KMS-11 (cell line): ENCODE measurements at regions not wholly inside any gene's neighbourhood (a gene's known extent, or its start where the extent isn't known, plus 50 kb on each side); places are given as distances from the start of the nearest gene placed in this dataset.
"Not testable (repeated sequence)": the region's sequence is repeated elsewhere in the genome, so short reads cannot be mapped to it uniquely, and the experiment has no call there.

Experiments
- H2AFZ ChIP-seq: fragments of 200-600 bp; sonication (generic); 2 replicates; pipeline ENCODE4 v1.6.1; 2016; ENCODE audit warnings: antibody characterized with exemption, mixed run types, low read depth
- H3K27ac ChIP-seq: fragments of 200-600 bp; sonication (generic); 2 replicates; pipeline ENCODE4 v1.6.1; 2016; ENCODE audit warnings: mild to moderate bottlenecking, mixed run types
- H3K27me3 ChIP-seq: fragments of 200-600 bp; sonication (generic); 2 replicates; pipeline ENCODE4 v1.6.1; 2017; ENCODE audit warnings: mild to moderate bottlenecking, low read depth, mixed run types, moderate library complexity; ENCODE audit not compliant: insufficient read depth
- H3K36me3 ChIP-seq: fragments of 200-600 bp; sonication (generic); 2 replicates; pipeline ENCODE4 v1.6.1; 2017; ENCODE audit warnings: mild to moderate bottlenecking, mixed run types; ENCODE audit not compliant: insufficient read depth
- H3K4me1 ChIP-seq: fragments of 200-600 bp; sonication (generic); 2 replicates; pipeline ENCODE4 v1.6.1; 2016; ENCODE audit warnings: mild to moderate bottlenecking, low read depth, mixed run types; ENCODE audit not compliant: poor library complexity, severe bottlenecking
- H3K4me2 ChIP-seq: fragments of 200-600 bp; sonication (generic); 2 replicates; pipeline ENCODE4 v1.7.0; 2016; ENCODE audit warnings: mild to moderate bottlenecking, mixed run types
- H3K4me3 ChIP-seq: fragments of 200-600 bp; sonication (generic); IDR thresholded peaks from 2 replicates; pipeline ENCODE4 v1.6.1; 2017; ENCODE audit warnings: low read depth, low read length, mixed read lengths; ENCODE audit not compliant: insufficient read depth
- H3K79me2 ChIP-seq: fragments of 200-600 bp; sonication (generic); 2 replicates; pipeline ENCODE4 v1.6.1; 2016; ENCODE audit warnings: low read depth, mixed run types; ENCODE audit not compliant: insufficient read depth
- H3K9ac ChIP-seq: fragments of 200-600 bp; sonication (generic); 2 replicates; pipeline ENCODE4 v1.6.1; 2016; ENCODE audit warnings: mild to moderate bottlenecking, mixed run types
- H4K20me1 ChIP-seq: fragments of 200-600 bp; sonication (generic); 2 replicates; pipeline ENCODE4 v1.6.1; 2016; ENCODE audit warnings: mild to moderate bottlenecking, mixed run types; ENCODE audit not compliant: insufficient read depth
- TF ChIP-seq, protein P1 (sequence below): fragments of 200-600 bp; sonication (generic); conservative IDR thresholded peaks from 2 replicates; pipeline ENCODE4 v1.6.1; 2017; ENCODE audit warnings: low read depth, mild to moderate bottlenecking, antibody characterized with exemption, low read length, moderate library complexity, mixed read lengths

GRCh38 chr4:79697444-79697843, 289.4 kb upstream of the GK2 start:
- no peaks in the 10 kb centered on the region for H3K4me1 ChIP-seq
- no peaks in the 10 kb centered on the region for H3K36me3 ChIP-seq
- H3K4me2 ChIP-seq: no peak overlapping the region
- no peaks in the 10 kb centered on the region for H3K27me3 ChIP-seq
- TF ChIP-seq, protein P1, sequence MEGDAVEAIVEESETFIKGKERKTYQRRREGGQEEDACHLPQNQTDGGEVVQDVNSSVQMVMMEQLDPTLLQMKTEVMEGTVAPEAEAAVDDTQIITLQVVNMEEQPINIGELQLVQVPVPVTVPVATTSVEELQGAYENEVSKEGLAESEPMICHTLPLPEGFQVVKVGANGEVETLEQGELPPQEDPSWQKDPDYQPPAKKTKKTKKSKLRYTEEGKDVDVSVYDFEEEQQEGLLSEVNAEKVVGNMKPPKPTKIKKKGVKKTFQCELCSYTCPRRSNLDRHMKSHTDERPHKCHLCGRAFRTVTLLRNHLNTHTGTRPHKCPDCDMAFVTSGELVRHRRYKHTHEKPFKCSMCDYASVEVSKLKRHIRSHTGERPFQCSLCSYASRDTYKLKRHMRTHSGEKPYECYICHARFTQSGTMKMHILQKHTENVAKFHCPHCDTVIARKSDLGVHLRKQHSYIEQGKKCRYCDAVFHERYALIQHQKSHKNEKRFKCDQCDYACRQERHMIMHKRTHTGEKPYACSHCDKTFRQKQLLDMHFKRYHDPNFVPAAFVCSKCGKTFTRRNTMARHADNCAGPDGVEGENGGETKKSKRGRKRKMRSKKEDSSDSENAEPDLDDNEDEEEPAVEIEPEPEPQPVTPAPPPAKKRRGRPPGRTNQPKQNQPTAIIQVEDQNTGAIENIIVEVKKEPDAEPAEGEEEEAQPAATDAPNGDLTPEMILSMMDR: no peak
- no peak overlapping the region for H3K4me3 ChIP-seq
- H3K9ac ChIP-seq: no peak overlapping the region
- no peaks in the 10 kb centered on the region for H4K20me1 ChIP-seq
- no peak overlapping the region for H3K27ac ChIP-seq
- H2AFZ ChIP-seq: no peak overlapping the region
- no peaks in the 10 kb centered on the region for H3K79me2 ChIP-seq

- H3K9ac ChIP-seq, H3K4me3 ChIP-seq, H3K27ac ChIP-seq, H3K4me2 ChIP-seq, H3K27me3 ChIP-seq, H3K4me1 ChIP-seq, H4K20me1 ChIP-seq, H3K36me3 ChIP-seq, H2AFZ ChIP-seq, H3K79me2 ChIP-seq: not testable (repeated sequence)
These were observed 288.5 kb upstream of the GK2 start for GRCh38 chr4:79696534-79696933.

- TF ChIP-seq, protein P1: no peak
- Histone ChIP-seq H3K4me3 (no peak overlapping the region), H4K20me1 (no peaks in the 10 kb centered on the region), H3K79me2 (no peaks in the 10 kb centered on the region), H3K36me3 (no peaks in the 10 kb centered on the region), H2AFZ (no peak overlapping the region), H3K27ac (no peak overlapping the region), H3K9ac (no peak overlapping the region), H3K4me2 (no peak overlapping the region), H3K27me3 (no peaks in the 10 kb centered on the region), H3K4me1 (no peaks in the 10 kb centered on the region)
These were observed 287.8 kb upstream of the GK2 start for GRCh38 chr4:79695848-79696247.

- Histone ChIP-seq H3K79me2 (no peaks in the 10 kb centered on the region), H3K4me2 (no peak overlapping the region), H2AFZ (no peak overlapping the region), H3K9ac (no peak overlapping the region), H3K4me3 (no peak overlapping the region), H3K27ac (no peak overlapping the region), H3K36me3 (no peaks in the 10 kb centered on the region), H3K4me1 (no peaks in the 10 kb centered on the region), H4K20me1 (no peaks in the 10 kb centered on the region), H3K27me3 (no peaks in the 10 kb centered on the region)
- TF ChIP-seq, protein P1: no peak
These were observed 281.7 kb upstream of the GK2 start for GRCh38 chr4:79689740-79690139.

DNA sequence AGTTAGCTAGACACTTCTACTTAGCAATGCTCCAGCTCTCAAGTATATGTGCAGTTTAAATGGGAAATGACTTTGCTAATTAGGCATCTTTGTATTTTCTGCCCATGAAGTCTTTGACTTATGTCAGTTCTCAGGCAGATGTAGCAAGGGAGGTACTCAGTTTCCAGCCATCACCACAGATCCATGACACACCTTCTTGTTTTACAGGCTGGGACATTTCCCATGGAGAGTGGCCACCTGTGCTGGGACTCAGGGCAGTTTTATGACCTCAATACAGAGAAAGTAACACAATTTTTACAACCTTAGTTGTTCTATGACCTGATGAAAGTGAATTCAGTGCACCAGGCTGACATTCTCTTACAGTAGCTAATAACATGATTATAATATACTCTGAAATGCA, 280.7 kb upstream of the GK2 start:
- Histone ChIP-seq H3K4me2 (no peak overlapping the region), H3K9ac (no peak overlapping the region), H3K4me1 (no peaks in the 10 kb centered on the region), H3K27ac (no peak overlapping the region), H3K27me3 (no peaks in the 10 kb centered on the region), H3K36me3 (no peaks in the 10 kb centered on the region), H4K20me1 (no peaks in the 10 kb centered on the region), H3K79me2 (no peaks in the 10 kb centered on the region), H2AFZ (no peak overlapping the region), H3K4me3 (no peak overlapping the region)
- TF ChIP-seq, protein P1: no peak
